ENCODE measurements at regions not wholly inside any gene's neighbourhood (a gene's known extent, or its start where the extent isn't known, plus 50 kb on each side); places are given as distances from the start of the nearest gene placed in this dataset.

GRCh38 chr7:86964973-86965726 lies 94.3 kb downstream of the ELAPOR2 start:
- Histone ChIP-seq H3K9me3 (no peaks in the 10 kb centered on the region), H3K27me3 (no peaks in the 10 kb centered on the region), H3K4me3 (no peak overlapping the region), H3K4me1 (peaks cover 0 to 18% (median 0%) of the 10 kb centered on the region in 9 donors), H3K36me3 (no peaks in the 10 kb centered on the region), H3K27ac (no peak overlapping the region)
- ATAC-seq (no peak), DNase-seq (no peak)
- no peak for TF ChIP-seq CTCF (IDR thresholded peaks at IDR 0.05)
- WGBS, 2 donors, result 53 to 58% methylated on average over 4 of the region's 4 CpGs
- intact Hi-C loops (cut with DNase I), result no loop called here

GRCh38 chr7:86963599-86964230 lies 95.7 kb downstream of the ELAPOR2 start:
- no peak for DNase-seq
- intact Hi-C loops (cut with DNase I), result no loop called here
- TF ChIP-seq CTCF (IDR thresholded peaks at IDR 0.05), result no peak
- H3K27ac ChIP-seq, result no peak overlapping the region
- no peaks in the 10 kb centered on the region for H3K36me3 ChIP-seq
- WGBS, 2 donors, result 61 to 78% methylated on average over 2 of the region's 2 CpGs
- H3K4me1 ChIP-seq, result peaks cover 0 to 12% (median 0%) of the 10 kb centered on the region in 9 donors
- H3K27me3 ChIP-seq, result no peaks in the 10 kb centered on the region
- H3K4me3 ChIP-seq, result no peak overlapping the region
- no peak for ATAC-seq
- H3K9me3 ChIP-seq, result peaks cover 0 to 9% (median 0%) of the 10 kb centered on the region in 11 donors

GRCh38 chr7:86962623-86963022 lies 96.8 kb downstream of the ELAPOR2 start:
- WGBS, 2 donors, result 70 to 75% methylated on average over 3 of the region's 3 CpGs
- Histone ChIP-seq H3K4me3 (no peak overlapping the region), H3K27me3 (no peaks in the 10 kb centered on the region), H3K36me3 (no peaks in the 10 kb centered on the region), H3K9me3 (peaks cover 0 to 11% (median 0%) of the 10 kb centered on the region in 11 donors), H3K4me1 (peaks cover 0 to 10% (median 0%) of the 10 kb centered on the region in 9 donors), H3K27ac (no peak overlapping the region)
- ATAC-seq, result no peak
- TF ChIP-seq CTCF (IDR thresholded peaks at IDR 0.05), result no peak
- DNase-seq, result no peak
- intact Hi-C loops (cut with DNase I), result no loop called here

- H3K27me3 ChIP-seq, result no peaks in the 10 kb centered on the region
- no peak for ATAC-seq
- DNase-seq, result no peak
- H3K4me3 ChIP-seq, result no peak overlapping the region
- intact Hi-C loops (cut with DNase I), result no loop called here
- no peak overlapping the region for H3K27ac ChIP-seq
- TF ChIP-seq CTCF (IDR thresholded peaks at IDR 0.05), result no peak
- peaks cover 0 to 11% (median 0%) of the 10 kb centered on the region in 11 donors for H3K9me3 ChIP-seq
- no peaks in the 10 kb centered on the region for H3K36me3 ChIP-seq
- H3K4me1 ChIP-seq, result peaks cover 0 to 6% (median 0%) of the 10 kb centered on the region in 9 donors
- WGBS, 2 donors, result 81 to 97% methylated on average over 1 of the region's 1 CpG
These were observed 97.8 kb downstream of the ELAPOR2 start for GRCh38 chr7:86961686-86962085.

All from heart right ventricle (tissue), 16 donors.